Peyer's patch (tissue), 4 donors: ENCODE measurements at regions not wholly inside any gene's neighbourhood (a gene's known extent, or its start where the extent isn't known, plus 50 kb on each side); places are given as distances from the start of the nearest gene placed in this dataset.

Experiments
- DNase-seq, 3 donors: peaks; one replicate each; pipeline ENCODE4 v3.0.0-alpha.2; 2017 to 2019
- H3K27ac ChIP-seq, 4 donors: fragments of 200-600 bp; sonication (generic); one replicate each; pipeline ENCODE4 v1.5.1; 2016 to 2019
- H3K27me3 ChIP-seq, 2 donors: fragments of 200-600 bp; sonication (generic); one replicate each; pipeline ENCODE4 v1.5.1; 2019
- H3K36me3 ChIP-seq, 3 donors: fragments of 200-600 bp; sonication (generic); one replicate each; pipeline ENCODE4 v1.5.1; 2016 to 2019
- H3K4me1 ChIP-seq, 4 donors: fragments of 200-600 bp; sonication (generic); one replicate each; pipeline ENCODE4 v1.5.1; 2016 to 2019
- H3K4me3 ChIP-seq, 4 donors: fragments of 200-600 bp; sonication (generic); 1 replicate in 3 of 4; 2 replicates in 1 of 4; pipeline ENCODE4 v1.5.1; 2016 to 2019; ENCODE audit warnings: mild to moderate bottlenecking in 1 of 4
- H3K9me3 ChIP-seq, 4 donors: fragments of 200-600 bp; sonication (generic); one replicate each; pipeline ENCODE4 v1.5.1; 2016 to 2019; ENCODE audit warnings: mild to moderate bottlenecking in 1 of 4
- POLR2A ChIP-seq, 2 donors: fragments of 450-650 bp; IDR thresholded peaks; one replicate each; pipeline ENCODE4 v1.5.1; 2017; ENCODE audit warnings: antibody characterized with exemption in 2 of 2, mild to moderate bottlenecking in 2 of 2, moderate library complexity in 2 of 2
- TF ChIP-seq, protein P1 (sequence below), 6 experiments: fragments of 450-650 bp in 4 of 6; fragments of 200-600 bp in 2 of 6; sonication (generic) in 1 of 6; IDR thresholded peaks; one replicate each; pipeline ENCODE4 v1.5.1; 2017 to 2019; ENCODE audit warnings: antibody characterized with exemption in 6 of 6, mild to moderate bottlenecking in 3 of 6, moderate library complexity in 1 of 6

DNA sequence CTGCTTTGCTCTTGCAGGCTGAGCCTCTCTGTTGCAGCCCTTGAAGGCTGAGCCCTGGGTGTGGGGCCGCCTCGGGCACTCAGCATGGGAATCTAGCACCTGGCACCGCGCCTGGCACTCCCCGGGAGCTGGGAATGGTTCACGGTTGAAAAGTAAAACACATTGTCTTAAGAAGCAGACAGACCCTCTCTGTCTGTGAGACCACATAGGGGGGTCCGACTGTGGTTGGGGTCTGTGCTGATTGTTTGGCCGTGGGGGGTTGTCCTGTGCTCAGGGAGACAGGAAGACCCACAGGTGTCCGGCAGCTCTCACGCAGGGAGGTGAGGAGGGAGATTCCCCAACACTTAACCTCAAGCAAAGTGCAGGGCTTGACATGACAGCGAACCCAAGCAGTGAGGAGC, 64.8 kb downstream of the SOX1 start:
- H3K27ac ChIP-seq, result no peak overlapping the region
- peaks cover 0 to 12% (median 0%) of the 10 kb centered on the region in 4 donors for H3K4me1 ChIP-seq
- no peaks in the 10 kb centered on the region for H3K9me3 ChIP-seq
- no peaks in the 10 kb centered on the region for H3K36me3 ChIP-seq
- no peak for TF ChIP-seq POLR2A (IDR thresholded peaks at IDR 0.05)
- TF ChIP-seq, protein P1, sequence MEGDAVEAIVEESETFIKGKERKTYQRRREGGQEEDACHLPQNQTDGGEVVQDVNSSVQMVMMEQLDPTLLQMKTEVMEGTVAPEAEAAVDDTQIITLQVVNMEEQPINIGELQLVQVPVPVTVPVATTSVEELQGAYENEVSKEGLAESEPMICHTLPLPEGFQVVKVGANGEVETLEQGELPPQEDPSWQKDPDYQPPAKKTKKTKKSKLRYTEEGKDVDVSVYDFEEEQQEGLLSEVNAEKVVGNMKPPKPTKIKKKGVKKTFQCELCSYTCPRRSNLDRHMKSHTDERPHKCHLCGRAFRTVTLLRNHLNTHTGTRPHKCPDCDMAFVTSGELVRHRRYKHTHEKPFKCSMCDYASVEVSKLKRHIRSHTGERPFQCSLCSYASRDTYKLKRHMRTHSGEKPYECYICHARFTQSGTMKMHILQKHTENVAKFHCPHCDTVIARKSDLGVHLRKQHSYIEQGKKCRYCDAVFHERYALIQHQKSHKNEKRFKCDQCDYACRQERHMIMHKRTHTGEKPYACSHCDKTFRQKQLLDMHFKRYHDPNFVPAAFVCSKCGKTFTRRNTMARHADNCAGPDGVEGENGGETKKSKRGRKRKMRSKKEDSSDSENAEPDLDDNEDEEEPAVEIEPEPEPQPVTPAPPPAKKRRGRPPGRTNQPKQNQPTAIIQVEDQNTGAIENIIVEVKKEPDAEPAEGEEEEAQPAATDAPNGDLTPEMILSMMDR (IDR thresholded peaks at IDR 0.05), result no peak
- no peak overlapping the region for H3K4me3 ChIP-seq
- no peaks in the 10 kb centered on the region for H3K27me3 ChIP-seq
- no peak for DNase-seq

DNA sequence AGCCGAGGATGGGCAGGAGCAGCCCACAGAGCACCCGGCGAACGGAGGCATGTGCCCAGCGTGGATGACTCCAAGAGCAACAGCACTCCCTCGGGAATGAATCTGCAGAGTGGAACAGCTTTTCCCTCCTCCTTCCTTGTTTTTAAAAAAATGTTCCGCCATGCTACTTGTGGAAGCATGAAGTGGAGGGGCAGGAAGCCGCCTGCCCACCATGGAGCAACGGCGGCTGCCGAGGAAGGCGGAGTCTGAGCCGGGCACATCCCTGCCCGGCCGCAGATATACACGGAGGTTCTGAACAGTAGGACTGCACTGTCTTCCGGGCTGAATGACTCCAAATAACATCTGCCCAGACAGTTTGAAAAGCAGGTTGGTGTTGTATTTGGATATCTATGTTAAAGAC, 65.2 kb downstream of the SOX1 start:
- Histone ChIP-seq H3K9me3 (no peaks in the 10 kb centered on the region), H3K4me3 (no peak overlapping the region), H3K27ac (no peak overlapping the region), H3K4me1 (peaks cover 0 to 12% (median 0%) of the 10 kb centered on the region in 4 donors), H3K27me3 (no peaks in the 10 kb centered on the region), H3K36me3 (no peaks in the 10 kb centered on the region)
- TF ChIP-seq, protein P1 (IDR thresholded peaks at IDR 0.05), result no peak
- peak in 1 of 3 donors; percentile 29 for DNase-seq

DNA sequence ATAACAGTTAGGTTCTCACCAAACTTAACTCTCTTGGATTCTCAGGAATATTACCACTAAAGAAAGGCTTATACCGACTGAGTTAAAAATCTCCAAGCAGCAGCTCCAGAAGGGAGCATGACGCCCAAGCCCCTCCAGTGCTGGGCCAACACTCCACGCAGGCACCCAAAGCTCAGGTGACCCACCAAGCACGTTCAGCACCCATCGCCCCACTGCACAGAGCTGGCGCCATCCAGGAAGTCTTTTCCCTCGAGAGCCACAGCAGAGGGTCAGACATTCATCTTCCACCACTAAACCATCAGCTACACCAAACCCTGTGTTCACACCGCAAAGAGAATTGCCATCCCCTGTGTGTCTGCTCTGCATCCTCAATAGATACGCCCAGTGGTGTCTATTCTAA, 65.7 kb downstream of the SOX1 start:
- H3K36me3 ChIP-seq, result no peaks in the 10 kb centered on the region
- H3K9me3 ChIP-seq, result no peaks in the 10 kb centered on the region
- TF ChIP-seq, protein P1 (IDR thresholded peaks at IDR 0.05), result no peak
- TF ChIP-seq POLR2A (IDR thresholded peaks at IDR 0.05), result no peak
- peaks cover 0 to 12% (median 0%) of the 10 kb centered on the region in 4 donors for H3K4me1 ChIP-seq
- H3K27ac ChIP-seq, result no peak overlapping the region
- no peak overlapping the region for H3K4me3 ChIP-seq
- DNase-seq, result no peak
- no peaks in the 10 kb centered on the region for H3K27me3 ChIP-seq

DNA sequence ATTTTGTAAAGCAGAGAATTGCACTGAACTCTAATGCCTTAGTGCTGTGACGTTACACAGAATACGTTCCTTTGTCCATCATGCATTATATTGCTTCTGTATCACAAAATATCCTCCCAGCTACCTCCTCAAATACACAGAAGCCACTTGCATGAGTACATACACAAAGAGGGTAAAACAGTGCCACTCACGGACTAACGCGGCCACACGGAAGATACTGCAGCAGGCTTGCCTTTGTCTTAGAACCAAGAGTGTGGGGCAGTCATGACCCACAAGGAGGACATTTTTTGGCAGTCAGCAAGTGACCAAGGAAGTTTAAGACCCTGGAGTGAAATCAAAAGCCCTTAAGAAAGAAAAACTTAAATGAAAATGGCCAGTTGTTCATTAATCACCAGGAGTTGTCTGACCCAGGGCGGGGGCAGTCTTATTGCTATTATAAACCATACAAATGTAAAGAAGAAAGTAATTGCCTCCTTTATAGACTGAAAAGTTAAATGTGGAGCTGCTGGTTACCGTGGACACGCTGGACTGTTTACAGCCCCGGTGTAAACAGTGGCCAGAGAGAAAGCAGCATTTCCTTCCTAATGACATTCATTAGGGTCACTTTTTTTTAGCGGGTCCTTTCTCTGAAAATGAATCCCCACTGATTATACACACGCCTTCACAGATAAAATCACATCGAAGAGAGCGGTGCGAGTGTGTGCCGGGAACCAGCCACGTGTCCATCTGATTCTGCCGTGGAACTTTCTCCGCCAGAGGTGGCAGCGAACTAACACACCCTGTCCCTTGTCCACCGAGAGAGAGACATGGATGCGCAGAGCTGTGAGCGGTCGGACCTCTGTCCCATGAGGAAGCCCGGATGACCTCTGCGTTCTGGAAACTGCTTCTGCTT, 66.8 kb downstream of the SOX1 start:
- Histone ChIP-seq H3K36me3 (no peaks in the 10 kb centered on the region), H3K4me1 (peaks cover 0 to 12% (median 0%) of the 10 kb centered on the region in 4 donors), H3K27ac (no peak overlapping the region), H3K9me3 (no peaks in the 10 kb centered on the region), H3K27me3 (no peaks in the 10 kb centered on the region), H3K4me3 (no peak overlapping the region)
- DNase-seq, result no peak
- TF ChIP-seq, protein P1 (IDR thresholded peaks at IDR 0.05), result no peak
- no peak for TF ChIP-seq POLR2A (IDR thresholded peaks at IDR 0.05)

DNA sequence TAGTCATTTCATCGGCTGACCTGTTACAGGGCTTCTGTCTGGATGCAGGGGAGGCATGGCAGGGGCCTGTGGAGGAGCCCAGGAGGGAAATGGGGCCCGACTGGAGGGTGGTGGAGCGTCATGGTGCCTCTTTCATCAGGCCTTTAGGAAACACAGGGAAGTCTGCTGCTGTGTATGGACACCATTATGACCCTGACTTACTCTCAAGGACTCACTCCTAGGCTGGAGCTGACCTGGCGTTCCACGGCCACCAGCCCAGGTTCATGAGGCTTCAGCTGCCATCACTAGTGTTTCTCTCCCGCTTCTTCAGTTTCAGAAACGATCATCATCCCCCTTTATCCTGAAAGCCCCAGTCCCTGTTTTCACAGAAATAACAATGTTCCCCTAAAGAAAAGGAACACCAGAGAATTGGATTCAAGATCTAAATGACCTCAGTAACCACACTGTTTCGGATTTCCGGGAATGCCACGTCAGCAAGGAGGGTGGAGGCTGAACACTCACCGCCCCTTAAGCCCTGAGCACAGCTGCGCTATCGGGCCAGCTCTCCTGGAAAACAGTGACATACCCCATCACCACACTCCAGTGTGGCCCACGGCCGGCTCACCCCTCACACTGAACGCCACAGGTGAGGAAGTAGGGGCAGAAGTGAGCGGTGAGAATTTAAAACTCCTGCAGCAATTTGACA, 67.6 kb downstream of the SOX1 start:
- Histone ChIP-seq H3K4me1 (peaks cover 0 to 12% (median 0%) of the 10 kb centered on the region in 4 donors), H3K36me3 (no peaks in the 10 kb centered on the region), H3K9me3 (no peaks in the 10 kb centered on the region), H3K27me3 (no peaks in the 10 kb centered on the region), H3K27ac (no peak overlapping the region), H3K4me3 (no peak overlapping the region)
- DNase-seq, result no peak
- TF ChIP-seq, protein P1 (IDR thresholded peaks at IDR 0.05), result no peak
- no peak for TF ChIP-seq POLR2A (IDR thresholded peaks at IDR 0.05)
